Immature natural killer cell (primary cell): ENCODE measurements at regions not wholly inside any gene's neighbourhood (a gene's known extent, or its start where the extent isn't known, plus 50 kb on each side); places are given as distances from the start of the nearest gene placed in this dataset.

Experiments used
- DNase-seq, 3 donors: peaks; one replicate each; pipeline ENCODE4 v3.0.0; 2022; ENCODE audit warnings: mixed read lengths in 1 of 3
- H3K27ac Mint-ChIP-seq, 6 donors: one replicate each; pipeline ENCODE4 v1.8.0; 2020; ENCODE audit warnings: mixed read lengths in 6 of 6, mild to moderate bottlenecking in 5 of 6, inconsistent platforms in 4 of 6, moderate library complexity in 3 of 6
- H3K27me3 Mint-ChIP-seq, 3 donors: one replicate each; pipeline ENCODE4 v1.8.0; 2020 to 2021; ENCODE audit warnings: low read depth in 3 of 3, mild to moderate bottlenecking in 3 of 3, mixed read lengths in 3 of 3, moderate library complexity in 3 of 3, inconsistent platforms in 1 of 3
- H3K36me3 Mint-ChIP-seq, 3 donors: one replicate each; pipeline ENCODE4 v1.8.0; 2020; ENCODE audit warnings: mixed read lengths in 3 of 3, inconsistent platforms in 2 of 3, mild to moderate bottlenecking in 2 of 3
- H3K4me1 Mint-ChIP-seq, 2 donors: one replicate each; pipeline ENCODE4 v1.8.0; 2020; ENCODE audit warnings: inconsistent platforms in 2 of 2, mild to moderate bottlenecking in 2 of 2, mixed read lengths in 2 of 2, moderate library complexity in 1 of 2
- H3K4me3 Mint-ChIP-seq, 5 donors: one replicate each; pipeline ENCODE4 v1.8.0; 2020; ENCODE audit warnings: mild to moderate bottlenecking in 5 of 5, mixed read lengths in 5 of 5, inconsistent platforms in 3 of 5, moderate library complexity in 3 of 5
- H3K9me3 Mint-ChIP-seq, 6 donors: one replicate each; pipeline ENCODE4 v1.8.0; 2020; ENCODE audit warnings: mild to moderate bottlenecking in 6 of 6, mixed read lengths in 6 of 6, inconsistent platforms in 4 of 6, moderate library complexity in 3 of 6

GRCh38 chr4:84441758-84442377 lies 57.2 kb downstream of the NKX6-1 start:
- H3K4me1 Mint-ChIP-seq = no peaks in the 10 kb centered on the region
- H3K27me3 Mint-ChIP-seq = peaks cover 0 to 4% (median 2%) of the 10 kb centered on the region in 3 donors
- no peak for DNase-seq
- peaks cover 0 to 11% (median under 1%) of the 10 kb centered on the region in 6 donors for H3K9me3 Mint-ChIP-seq
- no peaks in the 10 kb centered on the region for H3K36me3 Mint-ChIP-seq
- H3K27ac Mint-ChIP-seq = no peak overlapping the region
- H3K4me3 Mint-ChIP-seq = no peak overlapping the region

DNA sequence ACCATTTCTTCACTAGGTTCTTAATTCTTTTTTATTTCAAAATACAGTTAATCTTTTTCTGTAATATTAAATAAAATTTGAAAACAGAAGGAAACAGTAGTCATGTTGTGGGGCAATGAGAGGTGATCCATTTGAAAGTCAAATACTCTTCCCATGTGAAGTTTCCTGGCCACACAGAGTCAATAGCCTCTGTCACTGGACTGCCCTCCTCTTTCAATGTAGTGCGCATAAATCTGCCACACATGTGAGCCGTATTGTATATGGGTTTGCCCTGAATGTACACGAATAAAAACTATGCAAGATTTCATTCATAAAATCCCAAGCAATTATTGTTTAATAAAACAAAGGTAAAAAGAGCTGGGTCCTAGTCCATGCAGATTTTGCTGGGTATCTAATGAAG lies 59.1 kb downstream of the NKX6-1 start:
- no peak for DNase-seq
- H3K36me3 Mint-ChIP-seq = no peaks in the 10 kb centered on the region
- H3K27me3 Mint-ChIP-seq = peaks cover 0 to 4% (median 2%) of the 10 kb centered on the region in 3 donors
- no peak overlapping the region for H3K27ac Mint-ChIP-seq
- no peak overlapping the region for H3K4me3 Mint-ChIP-seq
- no peaks in the 10 kb centered on the region for H3K4me1 Mint-ChIP-seq
- H3K9me3 Mint-ChIP-seq = peaks cover 0 to 11% (median 0%) of the 10 kb centered on the region in 6 donors

DNA sequence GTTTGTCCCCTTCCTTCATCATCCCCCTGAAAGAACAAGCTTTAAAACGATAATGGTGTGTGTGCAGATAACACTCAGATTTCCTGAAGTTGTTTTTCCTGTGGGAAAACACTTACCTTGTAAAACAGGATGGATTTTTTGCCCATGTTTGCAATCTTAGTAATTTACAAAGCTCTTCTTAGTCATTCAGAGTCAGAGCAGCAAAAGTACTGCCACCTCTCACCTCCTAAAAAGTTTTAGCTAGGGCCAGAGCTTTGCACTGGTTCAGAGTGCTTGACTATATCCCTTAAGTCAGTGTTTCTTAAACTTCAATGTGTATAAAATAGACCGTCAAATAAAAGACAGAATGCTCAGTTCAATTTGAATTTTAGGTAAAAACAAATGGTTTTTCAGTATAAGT lies 62.3 kb downstream of the NKX6-1 start:
- Mint-ChIP-seq H3K4me1 (no peaks in the 10 kb centered on the region), H3K4me3 (no peak overlapping the region), H3K27me3 (peaks cover under 1 to 4% (median 2%) of the 10 kb centered on the region in 3 donors), H3K9me3 (peaks cover 0 to 6% (median 3%) of the 10 kb centered on the region in 6 donors), H3K36me3 (peaks cover 0 to 4% (median 0%) of the 10 kb centered on the region in 3 donors), H3K27ac (no peak overlapping the region)
- no peak for DNase-seq

DNA sequence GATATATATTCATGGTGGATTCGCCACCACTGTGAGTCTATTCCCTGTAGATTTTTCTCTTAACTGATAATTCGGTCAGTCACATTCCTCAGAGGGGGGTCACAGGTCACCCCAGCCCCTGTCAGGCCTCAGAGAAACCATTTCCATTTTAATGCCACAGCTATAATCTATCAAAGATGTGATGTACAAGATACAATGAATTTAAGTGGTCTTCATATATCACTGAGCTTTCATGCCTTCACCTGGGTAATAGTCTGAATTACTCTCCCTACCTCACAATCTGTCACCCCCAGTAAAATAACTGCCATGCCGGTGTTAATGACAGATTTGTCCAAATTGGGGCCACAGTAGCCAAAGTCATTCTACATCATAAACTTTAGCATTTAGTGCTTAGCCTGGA lies 64.7 kb downstream of the NKX6-1 start:
- Mint-ChIP-seq H3K4me1 (no peaks in the 10 kb centered on the region), H3K27ac (no peak overlapping the region), H3K27me3 (peaks cover 0 to 3% (median 1%) of the 10 kb centered on the region in 3 donors), H3K9me3 (peaks cover 0 to 8% (median 3%) of the 10 kb centered on the region in 6 donors), H3K36me3 (peaks cover 0 to 4% (median 0%) of the 10 kb centered on the region in 3 donors), H3K4me3 (no peak overlapping the region)
- DNase-seq = no peak

DNA sequence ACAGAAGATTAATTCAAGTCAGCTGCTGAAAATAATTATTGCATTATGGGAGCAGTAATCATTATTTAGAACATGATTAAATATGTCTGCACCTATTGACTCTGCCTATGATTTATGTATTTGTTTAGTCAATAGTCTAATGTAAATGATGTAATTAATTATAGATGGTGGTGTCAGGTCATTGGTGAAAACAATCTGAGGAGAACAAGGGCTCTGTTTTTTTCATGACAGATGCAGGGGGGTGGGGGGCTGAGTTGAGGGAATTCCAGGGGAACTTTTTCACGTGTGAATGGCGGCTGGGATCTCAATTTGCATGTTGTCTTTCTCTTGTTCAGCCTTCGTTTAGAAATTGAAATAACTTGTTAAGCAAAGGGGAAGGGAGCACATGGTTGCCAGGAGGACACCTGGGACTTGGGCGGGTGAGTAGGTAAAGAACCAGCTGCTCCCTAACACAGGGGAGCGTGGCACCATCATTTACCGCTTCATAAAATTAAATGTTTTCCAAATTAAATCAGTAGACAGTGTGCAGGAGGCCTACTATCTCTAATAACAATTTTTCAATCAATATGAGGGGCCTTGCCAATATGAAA lies 65.4 kb downstream of the NKX6-1 start:
- Mint-ChIP-seq H3K4me1 (no peaks in the 10 kb centered on the region), H3K27me3 (peaks cover 0 to 3% (median 0%) of the 10 kb centered on the region in 3 donors), H3K27ac (no peak overlapping the region), H3K4me3 (no peak overlapping the region), H3K9me3 (peaks cover 0 to 8% (median 3%) of the 10 kb centered on the region in 6 donors), H3K36me3 (peaks cover 0 to 4% (median 0%) of the 10 kb centered on the region in 3 donors)
- no peak for DNase-seq

DNA sequence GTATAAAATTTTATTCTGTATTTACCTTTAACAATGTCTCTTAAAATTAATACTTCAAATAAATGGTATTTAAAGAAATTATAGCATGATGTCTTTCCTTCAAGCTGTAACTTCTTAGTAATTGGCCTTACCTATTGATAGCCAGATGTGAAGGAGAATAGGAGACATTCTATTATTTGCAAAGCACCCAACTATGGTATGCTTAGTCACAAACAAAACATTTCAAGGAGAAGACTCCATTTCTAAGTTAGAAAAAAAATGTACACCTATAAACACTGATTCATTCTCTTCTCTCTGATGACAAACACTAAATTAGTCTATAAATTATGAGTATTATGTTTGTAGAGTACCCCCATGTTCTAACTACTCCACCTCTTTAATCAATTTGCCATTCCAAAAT lies 66.4 kb downstream of the NKX6-1 start:
- H3K4me3 Mint-ChIP-seq = no peak overlapping the region
- DNase-seq = no peak
- H3K27ac Mint-ChIP-seq = no peak overlapping the region
- H3K36me3 Mint-ChIP-seq = peaks cover 0 to 4% (median 0%) of the 10 kb centered on the region in 3 donors
- H3K9me3 Mint-ChIP-seq = peaks cover 0 to 7% (median 3%) of the 10 kb centered on the region in 6 donors
- peaks cover 0 to 3% (median 0%) of the 10 kb centered on the region in 3 donors for H3K27me3 Mint-ChIP-seq
- H3K4me1 Mint-ChIP-seq = no peaks in the 10 kb centered on the region

DNA sequence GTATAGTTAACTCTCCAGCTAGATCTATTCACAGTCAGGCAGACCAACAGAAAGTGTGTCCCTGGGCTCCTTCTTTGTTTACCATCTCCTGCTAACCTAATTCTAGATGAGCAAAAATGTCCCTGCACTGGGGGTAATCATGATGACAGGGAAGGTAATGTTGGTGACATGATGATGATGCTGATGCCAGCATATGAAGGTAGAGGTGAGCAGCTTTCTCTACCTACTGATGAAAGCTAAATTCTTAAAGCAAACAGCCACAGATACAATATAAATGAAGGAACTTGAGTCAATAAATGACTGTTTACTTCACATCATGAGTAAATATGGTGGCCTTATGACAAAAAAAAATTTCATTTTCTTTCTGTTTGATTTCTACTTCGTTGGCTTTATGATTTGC lies 78.5 kb downstream of the NKX6-1 start:
- H3K36me3 Mint-ChIP-seq = no peaks in the 10 kb centered on the region
- H3K4me1 Mint-ChIP-seq = no peaks in the 10 kb centered on the region
- no peak overlapping the region for H3K27ac Mint-ChIP-seq

DNA sequence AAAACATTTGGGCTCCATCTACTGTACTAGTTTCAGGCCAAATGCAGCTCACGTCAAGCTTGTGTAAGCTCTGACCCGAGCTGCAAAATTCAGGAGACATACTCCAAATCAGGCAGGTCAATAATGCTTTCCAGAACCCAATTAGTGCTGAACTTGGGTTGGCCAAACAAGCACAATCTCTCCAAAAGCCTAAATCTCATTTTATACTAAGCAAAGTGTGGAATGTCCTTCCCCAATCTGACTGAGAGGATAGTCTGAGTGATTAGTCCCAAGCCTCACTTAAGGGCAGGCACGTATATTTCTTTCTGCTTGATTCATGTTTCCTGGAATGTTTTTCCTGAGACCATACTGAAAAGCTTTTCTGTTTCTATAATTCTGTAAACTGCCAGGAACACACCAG lies 79.9 kb downstream of the NKX6-1 start:
- no peak overlapping the region for H3K27ac Mint-ChIP-seq
- no peak overlapping the region for H3K4me3 Mint-ChIP-seq
- peaks cover 0 to 33% (median 7%) of the 10 kb centered on the region in 6 donors for H3K9me3 Mint-ChIP-seq
- H3K4me1 Mint-ChIP-seq = no peaks in the 10 kb centered on the region
- DNase-seq = no peak
- H3K27me3 Mint-ChIP-seq = peaks cover 0 to 3% (median 0%) of the 10 kb centered on the region in 3 donors
- no peaks in the 10 kb centered on the region for H3K36me3 Mint-ChIP-seq

More for the DNA sequence above, 78.5 kb downstream of the NKX6-1 start:
- Mint-ChIP-seq H3K4me3 (no peak overlapping the region), H3K9me3 (peaks cover 0 to 37% (median 8%) of the 10 kb centered on the region in 6 donors), H3K27me3 (peaks cover 0 to 3% (median 0%) of the 10 kb centered on the region in 3 donors)
- no peak for DNase-seq

DNA sequence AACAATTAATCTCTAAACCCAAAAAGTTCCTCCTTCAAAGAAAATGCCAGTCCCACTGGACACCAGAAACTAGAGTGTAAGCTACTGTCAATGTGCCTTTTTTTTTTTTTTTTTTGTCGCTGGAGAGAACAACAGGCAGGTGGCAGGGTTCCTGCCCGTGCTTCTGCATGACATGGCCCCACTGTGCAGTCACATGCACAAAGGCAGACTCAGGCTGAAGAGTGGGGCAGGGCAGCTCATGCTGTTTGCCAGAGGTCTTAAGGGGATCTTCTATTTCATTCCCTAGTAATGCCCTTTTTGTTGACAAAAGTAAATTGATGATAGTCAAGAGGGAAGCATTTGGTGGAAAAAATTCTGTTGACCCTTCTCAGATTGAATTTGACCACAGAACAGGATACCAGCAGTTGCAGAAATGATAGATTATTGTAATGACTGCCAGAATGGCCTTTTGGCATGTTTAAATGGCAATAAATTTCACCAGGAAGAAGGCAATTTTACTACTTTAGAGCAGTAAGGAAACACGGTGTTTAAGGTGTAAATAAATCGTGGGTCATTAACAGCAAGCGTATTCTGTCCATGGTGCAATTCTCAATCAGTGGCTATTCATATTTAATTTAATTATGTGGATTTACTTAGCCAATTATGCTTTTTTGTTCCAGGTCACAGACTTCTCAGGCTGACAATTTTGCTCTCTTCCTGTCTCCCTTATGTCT lies 80.9 kb downstream of the NKX6-1 start:
- Mint-ChIP-seq H3K4me1 (no peaks in the 10 kb centered on the region), H3K4me3 (no peak overlapping the region), H3K27me3 (peaks cover 0 to 3% (median 0%) of the 10 kb centered on the region in 3 donors), H3K9me3 (peaks cover 0 to 29% (median 8%) of the 10 kb centered on the region in 6 donors), H3K27ac (no peak overlapping the region), H3K36me3 (no peaks in the 10 kb centered on the region)
- DNase-seq = no peak

DNA sequence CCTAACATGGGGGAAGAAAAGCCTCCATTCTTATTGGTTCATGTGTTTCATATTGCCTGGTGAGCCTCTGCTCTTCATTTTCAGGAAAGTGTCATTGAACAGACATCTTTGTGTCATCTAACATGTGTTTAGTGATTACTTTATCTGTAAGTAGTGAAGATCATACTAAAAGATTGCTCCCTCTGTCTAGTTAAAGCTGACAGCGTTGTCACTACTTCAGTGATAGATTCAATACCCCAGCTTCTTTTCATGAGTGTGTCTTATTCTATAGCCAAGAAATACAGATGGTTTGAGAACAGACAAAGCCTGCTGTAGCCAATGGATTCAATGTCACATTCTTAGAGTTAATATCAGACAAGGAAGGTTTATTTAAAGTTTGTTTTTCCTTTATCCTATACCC lies 85.1 kb downstream of the NKX6-1 start:
- Mint-ChIP-seq H3K27me3 (no peaks in the 10 kb centered on the region), H3K4me3 (no peak overlapping the region), H3K27ac (no peak overlapping the region), H3K4me1 (no peaks in the 10 kb centered on the region), H3K36me3 (no peaks in the 10 kb centered on the region), H3K9me3 (peaks cover 0 to 12% (median 3%) of the 10 kb centered on the region in 6 donors)
- DNase-seq = no peak

DNA sequence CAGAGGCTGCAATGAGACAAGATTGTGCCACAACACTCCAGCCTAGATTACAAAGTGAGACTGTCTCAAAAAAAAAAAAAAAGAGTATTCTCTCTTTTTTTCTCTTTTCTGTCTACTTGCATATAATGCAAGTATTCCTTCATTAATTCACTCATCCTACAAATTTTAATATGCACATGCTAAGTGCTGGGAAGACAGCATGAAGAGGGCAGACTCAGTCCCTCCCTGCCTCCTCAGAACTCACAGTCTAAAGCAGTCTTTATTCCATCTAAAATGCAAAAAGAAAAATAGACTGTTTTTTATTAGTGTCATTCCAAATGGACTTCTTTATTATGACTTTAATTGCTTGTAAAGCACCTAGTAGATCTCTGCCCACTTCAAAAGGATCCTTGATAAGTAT lies 85.6 kb downstream of the NKX6-1 start:
- no peak for DNase-seq
- Mint-ChIP-seq H3K36me3 (no peaks in the 10 kb centered on the region), H3K9me3 (peaks cover 0 to 11% (median 5%) of the 10 kb centered on the region in 6 donors), H3K27me3 (no peaks in the 10 kb centered on the region), H3K27ac (no peak overlapping the region), H3K4me3 (no peak overlapping the region), H3K4me1 (no peaks in the 10 kb centered on the region)

- no peaks in the 10 kb centered on the region for H3K27me3 Mint-ChIP-seq
- no peak for DNase-seq
- H3K27ac Mint-ChIP-seq = no peak overlapping the region
- no peaks in the 10 kb centered on the region for H3K36me3 Mint-ChIP-seq
- H3K4me1 Mint-ChIP-seq = no peaks in the 10 kb centered on the region
- peaks cover 0 to 11% (median 4%) of the 10 kb centered on the region in 6 donors for H3K9me3 Mint-ChIP-seq
- no peak overlapping the region for H3K4me3 Mint-ChIP-seq
These were observed 87.0 kb downstream of the NKX6-1 start for GRCh38 chr4:84412062-84412461.

DNA sequence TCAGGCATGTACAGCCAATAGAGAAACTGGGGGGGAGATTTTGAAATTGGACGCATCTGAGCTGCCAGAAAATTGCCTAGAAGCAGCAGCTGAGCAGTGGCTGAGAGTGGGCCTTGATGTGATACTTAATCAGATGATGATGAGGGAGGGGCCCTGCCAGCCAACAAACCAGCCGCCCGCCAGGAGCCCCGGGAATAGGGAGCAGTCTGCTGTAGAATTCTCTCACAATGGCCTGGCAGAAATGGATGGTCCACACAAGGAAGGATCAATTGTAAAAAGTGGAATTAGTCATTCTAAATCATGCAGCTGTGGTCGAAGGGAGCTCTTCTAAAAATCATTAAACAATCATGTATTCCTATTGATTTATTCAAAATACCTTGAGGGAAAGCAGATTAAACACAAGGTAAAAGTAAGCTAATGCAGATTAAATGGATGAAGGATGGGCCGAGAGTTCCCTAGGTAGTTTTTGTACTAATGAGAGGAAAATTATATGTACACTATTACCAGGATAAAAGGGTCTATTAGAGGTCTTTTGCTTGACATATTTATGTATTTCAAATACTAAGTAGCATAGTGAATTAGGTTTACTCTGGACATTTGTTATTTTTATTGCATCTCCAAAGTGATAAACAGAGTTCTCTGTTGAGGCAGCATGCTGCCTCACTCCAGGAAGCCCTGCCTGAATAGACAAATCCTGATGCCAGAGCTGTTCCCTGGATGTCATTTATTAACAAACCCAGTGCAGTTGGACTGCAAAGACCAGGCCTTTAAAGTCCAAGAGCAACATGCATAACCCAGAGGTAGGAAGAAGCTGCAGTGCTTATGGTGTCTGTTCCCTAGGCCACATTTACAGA lies 91.3 kb downstream of the NKX6-1 start:
- no peaks in the 10 kb centered on the region for H3K36me3 Mint-ChIP-seq
- peaks cover 1 to 7% (median 4%) of the 10 kb centered on the region in 6 donors for H3K9me3 Mint-ChIP-seq
- no peak overlapping the region for H3K4me3 Mint-ChIP-seq
- no peak overlapping the region for H3K27ac Mint-ChIP-seq
- H3K4me1 Mint-ChIP-seq = no peaks in the 10 kb centered on the region
- peaks cover 0 to 4% (median 0%) of the 10 kb centered on the region in 3 donors for H3K27me3 Mint-ChIP-seq
- DNase-seq = no peak
